ENCODE measurements at regions not wholly inside any gene's neighbourhood (a gene's known extent, or its start where the extent isn't known, plus 50 kb on each side); places are given as distances from the start of the nearest gene placed in this dataset.

DNA sequence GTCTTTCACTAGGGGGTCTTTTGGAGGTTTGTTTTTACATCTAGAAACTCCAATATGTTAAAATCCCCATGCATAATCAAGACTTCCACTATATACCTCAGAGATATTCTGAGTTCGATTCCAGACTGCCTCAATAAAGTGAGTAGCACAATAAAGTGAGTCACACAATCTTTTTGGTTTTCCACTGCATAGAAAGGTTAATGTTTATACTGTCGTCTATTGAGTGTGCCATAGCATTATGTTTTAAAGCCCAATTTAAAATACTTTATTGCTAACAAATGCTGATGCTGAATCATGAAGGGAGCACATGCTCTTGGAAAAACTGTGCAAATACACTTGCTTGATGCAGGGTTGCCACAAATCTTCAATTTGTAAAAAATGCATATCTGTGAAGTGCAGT is 227.5 kb upstream of the ZFHX3 start:
- Histone ChIP-seq H3K79me2 (ENCODE audit: insufficient read depth, low read length) (no peaks in the 10 kb centered on the region), H3K4me2 (ENCODE audit: low read length) (no peak overlapping the region), H3K4me1 (ENCODE audit: insufficient read depth, low read length, severe bottlenecking) (no peaks in the 10 kb centered on the region), H3K27me3 (ENCODE audit: insufficient read depth, low read length) (no peaks in the 10 kb centered on the region), H3K9me3 (ENCODE audit: low read length) (no peaks in the 10 kb centered on the region), H2AFZ (ENCODE audit: low read length) (no peak overlapping the region), H4K20me1 (ENCODE audit: insufficient read depth, low read length) (no peaks in the 10 kb centered on the region), H3K9ac (ENCODE audit: low read length) (no peak overlapping the region), H3K9me2 (ENCODE audit: low read depth, low read length) (no peaks in the 10 kb centered on the region), H3K36me3 (ENCODE audit: insufficient read depth, low read length) (no peaks in the 10 kb centered on the region), H3K4me3 (ENCODE audit: low read depth, low read length, poor library complexity, severe bottlenecking) (no peak overlapping the region), H3F3A (ENCODE audit: insufficient read depth, low read length) (no peaks in the 10 kb centered on the region), H3K27ac (ENCODE audit: low read depth, low read length, poor library complexity, severe bottlenecking) (no peak overlapping the region)
- TF ChIP-seq EZH2 (IDR thresholded peaks at IDR 0.05; ENCODE audit: borderline replicate concordance, low read length), result no peak
- TF ChIP-seq, protein P1, sequence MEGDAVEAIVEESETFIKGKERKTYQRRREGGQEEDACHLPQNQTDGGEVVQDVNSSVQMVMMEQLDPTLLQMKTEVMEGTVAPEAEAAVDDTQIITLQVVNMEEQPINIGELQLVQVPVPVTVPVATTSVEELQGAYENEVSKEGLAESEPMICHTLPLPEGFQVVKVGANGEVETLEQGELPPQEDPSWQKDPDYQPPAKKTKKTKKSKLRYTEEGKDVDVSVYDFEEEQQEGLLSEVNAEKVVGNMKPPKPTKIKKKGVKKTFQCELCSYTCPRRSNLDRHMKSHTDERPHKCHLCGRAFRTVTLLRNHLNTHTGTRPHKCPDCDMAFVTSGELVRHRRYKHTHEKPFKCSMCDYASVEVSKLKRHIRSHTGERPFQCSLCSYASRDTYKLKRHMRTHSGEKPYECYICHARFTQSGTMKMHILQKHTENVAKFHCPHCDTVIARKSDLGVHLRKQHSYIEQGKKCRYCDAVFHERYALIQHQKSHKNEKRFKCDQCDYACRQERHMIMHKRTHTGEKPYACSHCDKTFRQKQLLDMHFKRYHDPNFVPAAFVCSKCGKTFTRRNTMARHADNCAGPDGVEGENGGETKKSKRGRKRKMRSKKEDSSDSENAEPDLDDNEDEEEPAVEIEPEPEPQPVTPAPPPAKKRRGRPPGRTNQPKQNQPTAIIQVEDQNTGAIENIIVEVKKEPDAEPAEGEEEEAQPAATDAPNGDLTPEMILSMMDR (IDR thresholded peaks at IDR 0.05; ENCODE audit: low read length), result no peak

DNA sequence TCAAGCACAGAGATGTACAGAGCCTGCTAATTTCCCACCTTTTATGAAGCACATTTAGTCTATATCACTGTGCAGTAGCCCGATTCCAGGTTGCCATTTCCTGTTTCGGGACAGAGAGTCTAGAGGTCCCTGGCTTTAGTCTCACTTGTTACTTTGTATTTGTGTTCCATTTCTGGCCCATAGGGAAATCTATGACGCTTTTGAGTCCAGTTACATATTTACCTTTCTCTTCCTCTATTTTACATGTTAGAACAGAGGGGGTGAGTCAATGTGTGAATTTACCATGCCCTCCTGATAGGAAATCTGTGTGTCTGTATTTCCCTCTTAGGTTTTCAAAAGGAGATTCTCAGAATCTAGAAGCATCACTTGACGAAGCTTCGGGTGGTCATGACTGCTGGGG is 227.1 kb upstream of the ZFHX3 start:
- no peak overlapping the region for H3K4me3 ChIP-seq (ENCODE audit: low read depth, low read length, poor library complexity, severe bottlenecking)
- no peak overlapping the region for H2AFZ ChIP-seq (ENCODE audit: low read length)
- no peaks in the 10 kb centered on the region for H3K79me2 ChIP-seq (ENCODE audit: insufficient read depth, low read length)
- H3K4me1 ChIP-seq (ENCODE audit: insufficient read depth, low read length, severe bottlenecking), result no peaks in the 10 kb centered on the region
- no peak overlapping the region for H3K9ac ChIP-seq (ENCODE audit: low read length)
- no peaks in the 10 kb centered on the region for H3K36me3 ChIP-seq (ENCODE audit: insufficient read depth, low read length)
- H4K20me1 ChIP-seq (ENCODE audit: insufficient read depth, low read length), result no peaks in the 10 kb centered on the region
- H3K4me2 ChIP-seq (ENCODE audit: low read length), result no peak overlapping the region
- no peak overlapping the region for H3K27ac ChIP-seq (ENCODE audit: low read depth, low read length, poor library complexity, severe bottlenecking)
- no peaks in the 10 kb centered on the region for H3F3A ChIP-seq (ENCODE audit: insufficient read depth, low read length)
- no peaks in the 10 kb centered on the region for H3K9me2 ChIP-seq (ENCODE audit: low read depth, low read length)
- no peaks in the 10 kb centered on the region for H3K9me3 ChIP-seq (ENCODE audit: low read length)
- TF ChIP-seq, protein P1 (IDR thresholded peaks at IDR 0.05; ENCODE audit: low read length), result no peak
- TF ChIP-seq EZH2 (IDR thresholded peaks at IDR 0.05; ENCODE audit: borderline replicate concordance, low read length), result no peak
- H3K27me3 ChIP-seq (ENCODE audit: insufficient read depth, low read length), result no peaks in the 10 kb centered on the region

DNA sequence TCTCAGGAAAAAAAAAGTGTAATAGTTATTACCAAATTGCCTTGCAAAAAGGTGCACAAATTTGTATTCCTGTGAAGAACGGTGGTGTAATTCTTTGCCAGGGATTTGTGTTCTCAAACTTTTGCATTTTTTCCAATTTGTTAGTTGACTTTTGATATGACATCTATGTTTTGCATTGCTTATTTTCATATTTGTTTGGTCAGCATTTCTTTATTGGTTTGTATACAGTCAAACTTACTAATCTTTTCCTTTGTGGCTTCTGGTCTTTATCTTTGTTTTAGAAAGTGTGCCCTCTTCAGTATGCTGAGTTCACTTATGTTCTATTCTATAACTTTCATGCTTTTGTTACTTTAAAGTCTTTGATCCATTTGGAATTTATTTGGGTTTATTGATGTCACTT is 226.2 kb upstream of the ZFHX3 start:
- Histone ChIP-seq H3K79me2 (ENCODE audit: insufficient read depth, low read length) (no peaks in the 10 kb centered on the region), H3K36me3 (ENCODE audit: insufficient read depth, low read length) (no peaks in the 10 kb centered on the region), H3K9me2 (ENCODE audit: low read depth, low read length) (no peaks in the 10 kb centered on the region), H3K27ac (ENCODE audit: low read depth, low read length, poor library complexity, severe bottlenecking) (no peak overlapping the region), H3K9ac (ENCODE audit: low read length) (no peak overlapping the region), H4K20me1 (ENCODE audit: insufficient read depth, low read length) (no peaks in the 10 kb centered on the region), H3K9me3 (ENCODE audit: low read length) (no peaks in the 10 kb centered on the region), H3K4me2 (ENCODE audit: low read length) (no peak overlapping the region), H3K4me3 (ENCODE audit: low read depth, low read length, poor library complexity, severe bottlenecking) (no peak overlapping the region), H3K27me3 (ENCODE audit: insufficient read depth, low read length) (no peaks in the 10 kb centered on the region), H3K4me1 (ENCODE audit: insufficient read depth, low read length, severe bottlenecking) (no peaks in the 10 kb centered on the region), H3F3A (ENCODE audit: insufficient read depth, low read length) (no peaks in the 10 kb centered on the region), H2AFZ (ENCODE audit: low read length) (no peak overlapping the region)
- TF ChIP-seq EZH2 (IDR thresholded peaks at IDR 0.05; ENCODE audit: borderline replicate concordance, low read length), result no peak
- TF ChIP-seq, protein P1 (IDR thresholded peaks at IDR 0.05; ENCODE audit: low read length), result no peak
